ENCODE measurements at regions not wholly inside any gene's neighbourhood (a gene's known extent, or its start where the extent isn't known, plus 50 kb on each side); places are given as distances from the start of the nearest gene placed in this dataset.
"Not testable (repeated sequence)": the region's sequence is repeated elsewhere in the genome, so short reads cannot be mapped to it uniquely, and the experiment has no call there.

- Histone ChIP-seq H3K4me1 (ENCODE audit: low read depth) (no peaks in the 10 kb centered on the region), H3K36me3 (no peaks in the 10 kb centered on the region), H3K4me3 (no peak overlapping the region), H3K27ac (no peak overlapping the region), H3K9me3 (ENCODE audit: low read depth) (no peaks in the 10 kb centered on the region), H3K27me3 (no peaks in the 10 kb centered on the region)
- TF ChIP-seq CTCF (IDR thresholded peaks at IDR 0.05; ENCODE audit: low read depth, low read length) = no peak
- DNase-seq (ENCODE audit: low read depth in 1 of 2, low spot score in 1 of 2) = no peak
Observed at GRCh38 chr18:35836932-35837331, 135.5 kb upstream of the RMP24 start.

- H3K27ac ChIP-seq = no peak overlapping the region
- H3K36me3 ChIP-seq = no peaks in the 10 kb centered on the region
- H3K4me3 ChIP-seq = no peak overlapping the region
- H3K4me1 ChIP-seq (ENCODE audit: low read depth) = no peaks in the 10 kb centered on the region
- no peak for TF ChIP-seq CTCF (IDR thresholded peaks at IDR 0.05; ENCODE audit: low read depth, low read length)
- no peak for DNase-seq (ENCODE audit: low read depth in 1 of 2, low spot score in 1 of 2)
- H3K27me3 ChIP-seq = no peaks in the 10 kb centered on the region
- no peaks in the 10 kb centered on the region for H3K9me3 ChIP-seq (ENCODE audit: low read depth)
Observed at GRCh38 chr18:35837922-35838496, 134.5 kb upstream of the RMP24 start.

GRCh38 chr18:35841283-35841682, 131.2 kb upstream of the RMP24 start:
- Histone ChIP-seq H3K27me3 (no peaks in the 10 kb centered on the region), H3K27ac (no peak overlapping the region), H3K4me3 (no peak overlapping the region), H3K4me1 (ENCODE audit: low read depth) (no peaks in the 10 kb centered on the region), H3K9me3 (ENCODE audit: low read depth) (no peaks in the 10 kb centered on the region), H3K36me3 (no peaks in the 10 kb centered on the region)
- no peak for TF ChIP-seq CTCF (IDR thresholded peaks at IDR 0.05; ENCODE audit: low read depth, low read length)
- no peak for DNase-seq (ENCODE audit: low read depth in 1 of 2, low spot score in 1 of 2)

- H3K9me3 ChIP-seq (ENCODE audit: low read depth) = no peaks in the 10 kb centered on the region
- no peaks in the 10 kb centered on the region for H3K4me1 ChIP-seq (ENCODE audit: low read depth)
- H3K4me3 ChIP-seq = no peak overlapping the region
- no peak overlapping the region for H3K27ac ChIP-seq
- DNase-seq (ENCODE audit: low read depth in 1 of 2, low spot score in 1 of 2) = peak in 1 of 2 donors; percentile 25
- H3K27me3 ChIP-seq = no peaks in the 10 kb centered on the region
- no peaks in the 10 kb centered on the region for H3K36me3 ChIP-seq
- no peak for TF ChIP-seq CTCF (IDR thresholded peaks at IDR 0.05; ENCODE audit: low read depth, low read length)
Observed at GRCh38 chr18:35842536-35842935, 129.9 kb upstream of the RMP24 start.

GRCh38 chr18:35848321-35848720, 124.2 kb upstream of the RMP24 start:
- H3K9me3 ChIP-seq (ENCODE audit: low read depth); H3K4me1 ChIP-seq (ENCODE audit: low read depth); H3K4me3 ChIP-seq; H3K27me3 ChIP-seq; H3K36me3 ChIP-seq; DNase-seq (ENCODE audit: low read depth in 1 of 2, low spot score in 1 of 2); H3K27ac ChIP-seq: not testable (repeated sequence)

GRCh38 chr18:35849241-35849640, 123.2 kb upstream of the RMP24 start:
- H3K4me1 ChIP-seq (ENCODE audit: low read depth) = peaks cover 14% of the 10 kb centered on the region
- H3K36me3 ChIP-seq; H3K4me3 ChIP-seq; H3K27ac ChIP-seq; H3K27me3 ChIP-seq; H3K9me3 ChIP-seq (ENCODE audit: low read depth); DNase-seq (ENCODE audit: low read depth in 1 of 2, low spot score in 1 of 2): not testable (repeated sequence)

Measured in cardiac muscle cell (in vitro differentiated cells and primary cell).